Endothelial cell of umbilical vein (primary cell): ENCODE measurements at regions not wholly inside any gene's neighbourhood (a gene's known extent, or its start where the extent isn't known, plus 50 kb on each side); places are given as distances from the start of the nearest gene placed in this dataset.

Experiments
- BruUV-seq: library from RNA; stranded (reverse); fragments of 400-500 nt; replicated peaks from 2 replicates; lab custom pipeline; 2021; lab: Mats Ljungman, UMichigan
- CTCF ChIA-PET: fragments of 300-600, 350-600 bp; sonication (Branson Sonifier 250); formaldehyde crosslinking; loops from one replicate; lab custom pipeline; 2021; ENCODE audit warnings: antibody characterized with exemption, inconsistent platforms; lab: Charles Lee
- POLR2A ChIA-PET: fragments of 300-600, 350-600 bp; sonication (Branson Sonifier 250); formaldehyde crosslinking; loops from one replicate; lab custom pipeline; 2021; ENCODE audit warnings: antibody characterized with exemption, inconsistent platforms; lab: Charles Lee
- DNase-seq: peaks from one replicate; pipeline ENCODE4 v3.0.0-alpha.2; 2011; ENCODE audit warnings: low read depth, low spot score
- FAIRE-seq: peaks from 2 replicates; lab custom pipeline; 2011; peaks lifted over from hg19 to GRCh38; lab: Jason Lieb, UNC
- H2AFZ ChIP-seq: 2 replicates; pipeline ENCODE4 v1.6.0; 2012; ENCODE audit warnings: low read depth, low read length, control low read depth, inconsistent platforms
- H3K27ac ChIP-seq: 2 replicates; pipeline ENCODE4 v1.5.1; 2011; ENCODE audit warnings: low read depth, mild to moderate bottlenecking, control low read depth, low read length, moderate library complexity; ENCODE audit not compliant: insufficient read depth
- H3K27me3 ChIP-seq, 2 experiments: 2 replicates each; pipeline versions ENCODE4 v1.6.0 to v1.6.1; 2011; ENCODE audit warnings: low read length in 2 of 2, mixed read lengths in 1 of 2; ENCODE audit not compliant: control insufficient read depth in 2 of 2, insufficient read depth in 2 of 2
- H3K36me3 ChIP-seq, 2 experiments: 2 replicates in 1 of 2; 3 replicates in 1 of 2; pipeline ENCODE4 v1.5.1; 2011; ENCODE audit warnings: low read length in 2 of 2, mild to moderate bottlenecking in 1 of 2, moderate library complexity in 1 of 2; ENCODE audit not compliant: control insufficient read depth in 2 of 2, insufficient read depth in 2 of 2; ENCODE audit errors: extremely low read depth in 1 of 2
- H3K4me1 ChIP-seq: 3 replicates; pipeline ENCODE4 v1.5.1; 2011; ENCODE audit warnings: mild to moderate bottlenecking, low read length; ENCODE audit not compliant: control insufficient read depth, insufficient read depth; ENCODE audit errors: extremely low read depth
- H3K4me2 ChIP-seq: 2 replicates; pipeline ENCODE4 v1.6.1; 2011; ENCODE audit warnings: low read length, control low read depth, mixed read lengths; ENCODE audit not compliant: insufficient read depth
- H3K4me3 ChIP-seq, 3 experiments: fragments of 200-600 bp in 1 of 3; sonication (generic), shearing (Covaris generic) in 1 of 3; replicated peaks in 1 of 3; 2 replicates each; pipeline ENCODE4 v1.5.1; 2011 to 2016; ENCODE audit warnings: control low read depth in 3 of 3, low read length in 3 of 3, mild to moderate bottlenecking in 2 of 3, inconsistent platforms in 1 of 3, low read depth in 1 of 3, moderate library complexity in 1 of 3; ENCODE audit not compliant: insufficient read depth in 1 of 3
- H3K79me2 ChIP-seq: 2 replicates; pipeline ENCODE4 v1.6.0; 2012; ENCODE audit warnings: low read length, inconsistent platforms; ENCODE audit not compliant: control insufficient read depth, insufficient read depth
- H3K9ac ChIP-seq: replicated peaks from 2 replicates; pipeline ENCODE3; 2011; ENCODE audit warnings: low read length, control low read depth; ENCODE audit not compliant: insufficient read depth; ENCODE audit errors: extremely low read depth
- H3K9me1 ChIP-seq: replicated peaks from 3 replicates; pipeline ENCODE4 v1.6.0; 2011; ENCODE audit warnings: mild to moderate bottlenecking, low read length; ENCODE audit not compliant: control insufficient read depth, insufficient read depth; ENCODE audit errors: extremely low read depth
- H3K9me3 ChIP-seq: replicated peaks from 2 replicates; pipeline ENCODE4 v1.5.1; 2012; ENCODE audit warnings: low read length, inconsistent platforms; ENCODE audit not compliant: control insufficient read depth, insufficient read depth
- H4K20me1 ChIP-seq: replicated peaks from 2 replicates; pipeline ENCODE3; 2011; ENCODE audit warnings: mild to moderate bottlenecking, low read length; ENCODE audit not compliant: control insufficient read depth, insufficient read depth; ENCODE audit errors: extremely low read depth
- EZH2 ChIP-seq: IDR thresholded peaks from 2 replicates; pipeline ENCODE4 v1.6.1; 2012; ENCODE audit warnings: borderline replicate concordance, low read depth, mild to moderate bottlenecking, moderate library complexity, low read length, inconsistent platforms; ENCODE audit not compliant: severe bottlenecking
- FOS ChIP-seq: IDR thresholded peaks from 2 replicates; pipeline ENCODE4 v1.6.1; 2011; ENCODE audit warnings: mild to moderate bottlenecking, low read length, moderate library complexity, borderline replicate concordance; ENCODE audit not compliant: insufficient read depth
- GATA2 ChIP-seq: IDR thresholded peaks from 2 replicates; pipeline ENCODE4 v1.7.0; 2011; ENCODE audit warnings: low read depth, mild to moderate bottlenecking, moderate library complexity, mixed read lengths, low read length; ENCODE audit not compliant: insufficient read length, insufficient read depth
- JUN ChIP-seq: IDR thresholded peaks from 2 replicates; pipeline ENCODE4 v1.6.1; 2011; ENCODE audit warnings: borderline replicate concordance, low read depth; ENCODE audit not compliant: insufficient read length, insufficient read depth
- MAX ChIP-seq: IDR thresholded peaks from 2 replicates; pipeline ENCODE4 v1.6.1; 2011; ENCODE audit not compliant: insufficient read depth, insufficient read length
- MYC ChIP-seq: IDR thresholded peaks from one replicate; pipeline ENCODE4 v1.6.1; 2011; ENCODE audit warnings: mild to moderate bottlenecking, low read depth, low read length
- POLR2A ChIP-seq: IDR thresholded peaks from 2 replicates; pipeline ENCODE4 v1.6.1; 2012; ENCODE audit warnings: low read depth, mild to moderate bottlenecking, control low read depth, low read length
- POLR2AphosphoS5 ChIP-seq: IDR thresholded peaks from 2 replicates; pipeline ENCODE4 v1.6.1; 2012; ENCODE audit warnings: low read depth, mild to moderate bottlenecking, control low read depth, low read length, moderate library complexity; ENCODE audit not compliant: insufficient read depth
- dilution Hi-C: fragments of 300-500 bp; cut with MboI; formaldehyde crosslinking; loops from one replicate; pipeline ENCODE4 v1.15.0; 2019; ENCODE audit warnings: low sequenced_read_pairs; ENCODE audit not compliant: extremely low pct_ligation_motif_present
- intact Hi-C: fragments of 100-400 bp; cut with micrococcal nuclease; formaldehyde crosslinking; loops from one replicate; pipeline ENCODE4 v1.10.0; 2022
- TF ChIP-seq, protein P1 (sequence below), 2 donors: IDR thresholded peaks; 1 replicate in 1 of 2; 2 replicates in 1 of 2; pipeline ENCODE4 v1.5.1; 2011; ENCODE audit warnings: low read length in 2 of 2, mild to moderate bottlenecking in 2 of 2, moderate library complexity in 2 of 2, control low read depth in 1 of 2, inconsistent platforms in 1 of 2, low read depth in 1 of 2; ENCODE audit not compliant: insufficient read depth in 1 of 2; ENCODE audit errors: extremely low read depth in 1 of 2

DNA sequence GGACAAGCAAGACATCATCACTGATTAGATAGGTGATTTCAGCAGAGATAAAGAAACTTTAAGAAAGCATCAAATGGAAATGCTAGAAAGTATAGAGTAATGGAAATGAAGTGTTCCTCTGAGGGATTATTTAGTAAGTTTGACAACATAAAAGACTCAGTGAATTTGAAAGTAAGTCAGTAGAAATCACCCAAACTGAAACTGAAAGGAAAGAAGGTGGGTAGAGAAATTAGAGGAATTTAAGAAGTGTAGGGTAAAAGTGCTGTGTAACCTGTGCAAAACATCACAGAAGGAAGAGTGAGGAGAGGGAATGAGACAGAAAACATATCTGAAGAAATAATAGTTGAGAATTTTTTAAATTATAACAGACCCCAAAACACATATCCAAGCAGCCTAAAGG, 343.1 kb downstream of the CBLN2 start:
- no peaks in the 10 kb centered on the region for H3K9me3 ChIP-seq
- H3K4me2 ChIP-seq = no peak overlapping the region
- no peak overlapping the region for H3K9ac ChIP-seq
- ChIA-PET CTCF (no interaction called here), POLR2A (no interaction called here)
- no peak overlapping the region for H3K27ac ChIP-seq
- H3K79me2 ChIP-seq = no peaks in the 10 kb centered on the region
- H3K27me3 ChIP-seq = no peaks in the 10 kb centered on the region
- no peaks in the 10 kb centered on the region for H3K36me3 ChIP-seq
- intact Hi-C loops = no loop called here
- H4K20me1 ChIP-seq = no peaks in the 10 kb centered on the region
- H3K9me1 ChIP-seq = no peaks in the 10 kb centered on the region
- no peak for TF ChIP-seq MYC
- TF ChIP-seq, protein P1, sequence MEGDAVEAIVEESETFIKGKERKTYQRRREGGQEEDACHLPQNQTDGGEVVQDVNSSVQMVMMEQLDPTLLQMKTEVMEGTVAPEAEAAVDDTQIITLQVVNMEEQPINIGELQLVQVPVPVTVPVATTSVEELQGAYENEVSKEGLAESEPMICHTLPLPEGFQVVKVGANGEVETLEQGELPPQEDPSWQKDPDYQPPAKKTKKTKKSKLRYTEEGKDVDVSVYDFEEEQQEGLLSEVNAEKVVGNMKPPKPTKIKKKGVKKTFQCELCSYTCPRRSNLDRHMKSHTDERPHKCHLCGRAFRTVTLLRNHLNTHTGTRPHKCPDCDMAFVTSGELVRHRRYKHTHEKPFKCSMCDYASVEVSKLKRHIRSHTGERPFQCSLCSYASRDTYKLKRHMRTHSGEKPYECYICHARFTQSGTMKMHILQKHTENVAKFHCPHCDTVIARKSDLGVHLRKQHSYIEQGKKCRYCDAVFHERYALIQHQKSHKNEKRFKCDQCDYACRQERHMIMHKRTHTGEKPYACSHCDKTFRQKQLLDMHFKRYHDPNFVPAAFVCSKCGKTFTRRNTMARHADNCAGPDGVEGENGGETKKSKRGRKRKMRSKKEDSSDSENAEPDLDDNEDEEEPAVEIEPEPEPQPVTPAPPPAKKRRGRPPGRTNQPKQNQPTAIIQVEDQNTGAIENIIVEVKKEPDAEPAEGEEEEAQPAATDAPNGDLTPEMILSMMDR (IDR thresholded peaks at IDR 0.05; ENCODE audit: extremely low read depth in 1 of 2, insufficient read depth in 1 of 2, low read depth in 1 of 2, low read length in 2 of 2) = no peak
- TF ChIP-seq POLR2A = no peak
- TF ChIP-seq JUN = no peak
- no peak for TF ChIP-seq POLR2AphosphoS5
- no peak for TF ChIP-seq MAX
- TF ChIP-seq GATA2 = no peak
- TF ChIP-seq FOS = no peak
- no peak for TF ChIP-seq EZH2
- BruUV-seq = no TSS peak
- no peak for DNase-seq
- no peak overlapping the region for H2AFZ ChIP-seq
- dilution Hi-C loops = no loop called here
- H3K4me1 ChIP-seq = no peaks in the 10 kb centered on the region
- no peak for FAIRE-seq
- no peak overlapping the region for H3K4me3 ChIP-seq
